Astrocyte (in vitro differentiated cells and primary cell): ENCODE measurements at regions not wholly inside any gene's neighbourhood (a gene's known extent, or its start where the extent isn't known, plus 50 kb on each side); places are given as distances from the start of the nearest gene placed in this dataset.

Experiments used
- DNase-seq: peaks from one replicate; pipeline ENCODE4 v3.0.0-alpha.2; 2010; ENCODE audit warnings: low read depth
- FAIRE-seq: peaks from 2 replicates; lab custom pipeline; 2011; peaks lifted over from hg19 to GRCh38; lab: Jason Lieb, UNC
- H2AFZ ChIP-seq: 2 replicates; pipeline ENCODE4 v1.6.0; 2012; ENCODE audit warnings: low read depth, low read length, inconsistent platforms
- H3K27ac ChIP-seq: 2 replicates; pipeline ENCODE4 v1.5.1; 2011; ENCODE audit warnings: low read depth, low read length, inconsistent platforms
- H3K27me3 ChIP-seq: 2 replicates; pipeline ENCODE4 v1.6.0; 2011; ENCODE audit warnings: low read length, inconsistent platforms; ENCODE audit not compliant: insufficient read depth
- H3K36me3 ChIP-seq: 2 replicates; pipeline ENCODE4 v1.5.1; 2011; ENCODE audit warnings: low read length, inconsistent platforms; ENCODE audit not compliant: insufficient read depth
- H3K4me1 ChIP-seq: 2 replicates; pipeline ENCODE4 v1.5.1; 2011; ENCODE audit warnings: low read length, inconsistent platforms; ENCODE audit not compliant: insufficient read depth
- H3K4me2 ChIP-seq: 2 replicates; pipeline ENCODE4 v1.6.0; 2012; ENCODE audit warnings: low read length, inconsistent platforms
- H3K4me3 ChIP-seq: 2 replicates; pipeline ENCODE4 v1.5.1; 2011; ENCODE audit warnings: low read depth, mild to moderate bottlenecking, low read length, inconsistent platforms; ENCODE audit not compliant: insufficient read depth
- H3K79me2 ChIP-seq: 2 replicates; pipeline ENCODE4 v1.6.0; 2012; ENCODE audit warnings: mild to moderate bottlenecking, low read length, inconsistent platforms; ENCODE audit not compliant: insufficient read depth
- H3K9ac ChIP-seq: 2 replicates; pipeline ENCODE4 v1.6.0; 2012; ENCODE audit warnings: mild to moderate bottlenecking, low read length, inconsistent platforms
- H3K9me3 ChIP-seq: 2 replicates; pipeline ENCODE4 v1.5.1; 2012; ENCODE audit warnings: low read depth, mild to moderate bottlenecking, low read length, inconsistent platforms; ENCODE audit not compliant: insufficient read depth
- H4K20me1 ChIP-seq: 2 replicates; pipeline ENCODE4 v1.6.0; 2012; ENCODE audit warnings: low read length, inconsistent platforms; ENCODE audit not compliant: insufficient read depth
- H3K27ac Mint-ChIP-seq: one replicate; pipeline ENCODE4 v1.8.0; 2021; ENCODE audit warnings: mild to moderate bottlenecking, mixed read lengths; ENCODE audit not compliant: unreplicated experiment
- H3K27me3 Mint-ChIP-seq: one replicate; pipeline ENCODE4 v1.8.0; 2021; ENCODE audit warnings: low read depth, mixed read lengths; ENCODE audit not compliant: unreplicated experiment
- H3K36me3 Mint-ChIP-seq: one replicate; pipeline ENCODE4 v1.8.0; 2021; ENCODE audit warnings: low read depth, mixed read lengths; ENCODE audit not compliant: unreplicated experiment
- H3K4me1 Mint-ChIP-seq: one replicate; pipeline ENCODE4 v1.8.0; 2021; ENCODE audit warnings: low read depth, mixed read lengths; ENCODE audit not compliant: unreplicated experiment
- H3K4me3 Mint-ChIP-seq: one replicate; pipeline ENCODE4 v1.8.0; 2021; ENCODE audit warnings: mild to moderate bottlenecking, moderate library complexity, mixed read lengths; ENCODE audit not compliant: unreplicated experiment
- H3K9me3 Mint-ChIP-seq: one replicate; pipeline ENCODE4 v1.8.0; 2021; ENCODE audit warnings: mild to moderate bottlenecking, mixed read lengths; ENCODE audit not compliant: unreplicated experiment
- CTCF ChIP-seq: IDR thresholded peaks from 2 replicates; pipeline ENCODE4 v1.5.1; 2011; ENCODE audit warnings: low read depth, mild to moderate bottlenecking, inconsistent platforms, low read length, moderate library complexity; ENCODE audit not compliant: insufficient read depth
- EZH2 ChIP-seq: IDR thresholded peaks from 2 replicates; pipeline ENCODE4 v1.6.1; 2012; ENCODE audit warnings: mild to moderate bottlenecking, low read length, inconsistent platforms; ENCODE audit not compliant: insufficient read depth

- peak; percentile 73 for FAIRE-seq
These were observed 101.1 kb downstream of the CT47B1 start for GRCh38 chrX:120774606-120775005.

GRCh38 chrX:120773801-120774200 lies 101.9 kb downstream of the CT47B1 start:
- no peak overlapping the region for H3K4me3 ChIP-seq
- peaks cover 4% of the 10 kb centered on the region for H3K4me1 ChIP-seq
- H3K4me1 Mint-ChIP-seq, result no peaks in the 10 kb centered on the region
- no peak overlapping the region for H3K27ac ChIP-seq
- DNase-seq (no peak), FAIRE-seq (peak; percentile 68)
- no peaks in the 10 kb centered on the region for H3K9me3 Mint-ChIP-seq
- H3K9me3 ChIP-seq, result no peaks in the 10 kb centered on the region
- no peaks in the 10 kb centered on the region for H3K79me2 ChIP-seq
- no peaks in the 10 kb centered on the region for H3K36me3 ChIP-seq
- no peaks in the 10 kb centered on the region for H4K20me1 ChIP-seq
- no peak overlapping the region for H3K9ac ChIP-seq
- H3K4me2 ChIP-seq, result no peak overlapping the region
- H3K27me3 ChIP-seq, result no peaks in the 10 kb centered on the region
- no peaks in the 10 kb centered on the region for H3K27me3 Mint-ChIP-seq
- H2AFZ ChIP-seq, result no peak overlapping the region
- no peak overlapping the region for H3K4me3 Mint-ChIP-seq
- no peak overlapping the region for H3K27ac Mint-ChIP-seq
- no peaks in the 10 kb centered on the region for H3K36me3 Mint-ChIP-seq
- TF ChIP-seq CTCF, result no peak
- TF ChIP-seq EZH2, result no peak

More at GRCh38 chrX:120774606-120775005, 101.1 kb downstream of the CT47B1 start:
- H3K36me3 ChIP-seq, result no peaks in the 10 kb centered on the region
- no peaks in the 10 kb centered on the region for H3K9me3 ChIP-seq
- H3K4me3 ChIP-seq, result no peak overlapping the region
- no peak overlapping the region for H3K9ac ChIP-seq
- Mint-ChIP-seq H3K36me3 (no peaks in the 10 kb centered on the region), H3K4me3 (no peak overlapping the region), H3K4me1 (no peaks in the 10 kb centered on the region), H3K9me3 (no peaks in the 10 kb centered on the region), H3K27me3 (no peaks in the 10 kb centered on the region), H3K27ac (no peak overlapping the region)
- H3K4me2 ChIP-seq, result no peak overlapping the region
- no peaks in the 10 kb centered on the region for H3K27me3 ChIP-seq
- H3K27ac ChIP-seq, result no peak overlapping the region
- H3K79me2 ChIP-seq, result no peaks in the 10 kb centered on the region
- DNase-seq, result no peak
- H2AFZ ChIP-seq, result no peak overlapping the region
- H3K4me1 ChIP-seq, result peaks cover under 1% of the 10 kb centered on the region
- H4K20me1 ChIP-seq, result no peaks in the 10 kb centered on the region
- no peak for TF ChIP-seq EZH2
- no peak for TF ChIP-seq CTCF

GRCh38 chrX:120769576-120770341 lies 105.9 kb downstream of the CT47B1 start:
- no peak overlapping the region for H3K4me2 ChIP-seq
- H3K4me1 Mint-ChIP-seq, result peaks cover 1% of the 10 kb centered on the region
- FAIRE-seq, result peak; percentile 97
- peak; percentile 49 for DNase-seq
- H3K9me3 Mint-ChIP-seq, result no peaks in the 10 kb centered on the region
- H3K27me3 Mint-ChIP-seq, result no peaks in the 10 kb centered on the region
- no peak for TF ChIP-seq EZH2
- TF ChIP-seq CTCF, result no peak
- H3K36me3 ChIP-seq, result no peaks in the 10 kb centered on the region
- no peak overlapping the region for H3K4me3 Mint-ChIP-seq
- H3K36me3 Mint-ChIP-seq, result no peaks in the 10 kb centered on the region
- no peak overlapping the region for H2AFZ ChIP-seq
- H3K79me2 ChIP-seq, result no peaks in the 10 kb centered on the region
- peaks cover 4% of the 10 kb centered on the region for H3K4me1 ChIP-seq
- H3K27ac Mint-ChIP-seq, result no peak overlapping the region
- no peak overlapping the region for H3K27ac ChIP-seq
- H3K9me3 ChIP-seq, result no peaks in the 10 kb centered on the region
- H3K27me3 ChIP-seq, result no peaks in the 10 kb centered on the region
- H4K20me1 ChIP-seq, result no peaks in the 10 kb centered on the region
- H3K9ac ChIP-seq, result no peak overlapping the region
- H3K4me3 ChIP-seq, result no peak overlapping the region
